Lung (tissue), 9 donors: ENCODE measurements at regions not wholly inside any gene's neighbourhood (a gene's known extent, or its start where the extent isn't known, plus 50 kb on each side); places are given as distances from the start of the nearest gene placed in this dataset.
"Not testable (repeated sequence)": the region's sequence is repeated elsewhere in the genome, so short reads cannot be mapped to it uniquely, and the experiment has no call there.

ENCODE experiments used
- ATAC-seq: fragments of 200-7000 bp; cut with Tn5 transposase; one replicate; pipeline ENCODE4 v1.9.1; 2020; ENCODE audit warnings: moderate number of reproducible peaks; ENCODE audit not compliant: insufficient read depth, low FRiP score
- DNase-seq, 3 donors: peaks; one replicate each; pipeline ENCODE4 v3.0.0-alpha.2; 2013 to 2017
- H3K27ac ChIP-seq, 2 donors: one replicate each; pipeline ENCODE4 v1.5.1; 2013; ENCODE audit warnings: mild to moderate bottlenecking in 2 of 2, moderate library complexity in 2 of 2, control low read depth in 1 of 2, inconsistent platforms in 1 of 2, low read depth in 1 of 2, low read length in 1 of 2
- H3K27me3 ChIP-seq, 3 donors: one replicate each; pipeline ENCODE4 v1.5.1; 2013; ENCODE audit warnings: low read length in 2 of 3; ENCODE audit not compliant: control insufficient read depth in 3 of 3, insufficient read depth in 3 of 3
- H3K36me3 ChIP-seq, 4 donors: one replicate each; pipeline ENCODE4 v1.5.1; 2013; ENCODE audit warnings: low read length in 4 of 4, mild to moderate bottlenecking in 1 of 4, moderate library complexity in 1 of 4; ENCODE audit not compliant: control insufficient read depth in 4 of 4, insufficient read depth in 4 of 4
- H3K4me1 ChIP-seq, 5 donors: one replicate each; pipeline ENCODE4 v1.5.1; 2013; ENCODE audit warnings: low read length in 5 of 5, mild to moderate bottlenecking in 2 of 5, moderate library complexity in 1 of 5; ENCODE audit not compliant: control insufficient read depth in 5 of 5, insufficient read depth in 5 of 5
- H3K4me3 ChIP-seq: one replicate; pipeline ENCODE4 v1.5.1; 2013; ENCODE audit warnings: mild to moderate bottlenecking, control low read depth, moderate library complexity
- H3K9ac ChIP-seq, 2 donors: one replicate each; pipeline ENCODE4 v1.5.1; 2013; ENCODE audit warnings: low read length in 2 of 2, control low read depth in 1 of 2; ENCODE audit not compliant: insufficient read depth in 1 of 2
- H3K9me3 ChIP-seq, 4 donors: one replicate each; pipeline ENCODE4 v1.5.1; 2013; ENCODE audit warnings: low read length in 3 of 4, mild to moderate bottlenecking in 1 of 4, moderate library complexity in 1 of 4; ENCODE audit not compliant: control insufficient read depth in 4 of 4, insufficient read depth in 3 of 4
- WGBS, 2 donors: extraction: QIAGEN DNeasy Blood & Tissue Kit; methylation state at CpG; one replicate each; pipeline ENCODE4 v1.1.7; 2013; 5-methylcytosine and 5-hydroxymethylcytosine counted together
- donor health status: Bipolar disorder and iron deficiency.
- donor health status: healthy.
- donor health status: DM: yes; HTN: yes; CAD: no.

DNA sequence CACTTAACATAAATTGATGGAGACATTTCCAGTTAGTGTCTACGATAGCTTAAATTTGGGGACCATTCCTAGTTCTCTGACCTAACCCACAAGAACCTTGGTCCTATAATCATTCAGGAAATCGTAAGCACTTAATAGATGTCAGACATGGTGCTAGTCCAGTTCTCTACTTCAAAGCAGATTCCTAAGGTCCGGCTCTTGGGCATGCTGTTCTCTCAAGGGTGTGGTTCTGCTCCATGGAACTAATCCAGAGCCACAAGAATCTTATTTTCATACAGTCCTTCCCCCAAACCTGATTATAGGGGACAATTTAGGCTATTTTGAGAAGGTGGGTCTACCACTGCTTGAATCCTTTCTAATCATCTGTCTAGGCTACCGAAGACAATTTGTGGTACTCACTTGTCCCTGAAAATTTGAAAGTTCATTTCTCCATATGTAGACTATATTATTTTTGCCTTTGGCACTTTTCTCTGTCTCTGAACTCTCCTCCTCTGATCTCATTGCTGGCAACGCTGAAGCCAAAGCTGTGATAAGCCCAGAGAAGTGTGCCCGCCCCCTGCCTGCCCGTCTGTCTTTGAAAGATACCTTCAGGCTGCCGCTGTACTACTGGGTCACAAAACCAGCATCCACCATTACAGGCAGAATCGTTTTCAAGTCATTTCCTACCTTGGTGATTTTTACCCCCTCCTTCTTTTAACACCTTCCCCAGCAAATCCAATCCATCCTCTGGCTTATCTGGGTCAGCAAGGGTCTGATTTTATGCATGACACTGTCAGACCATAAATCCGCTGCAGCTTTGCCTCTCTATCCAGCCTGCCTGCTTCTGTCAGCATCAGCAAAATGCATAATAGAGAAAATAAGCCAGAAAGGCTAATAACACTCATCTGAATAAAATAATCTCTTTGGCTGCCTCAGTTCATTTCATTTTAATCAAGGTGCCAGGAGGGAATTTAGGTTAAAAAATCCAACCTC is 132.8 kb downstream of the SRGAP2 start:
- not testable (repeated sequence) for H3K27ac ChIP-seq, H3K9ac ChIP-seq, H3K4me1 ChIP-seq, H3K27me3 ChIP-seq, DNase-seq, H3K9me3 ChIP-seq, H3K4me3 ChIP-seq, ATAC-seq, H3K36me3 ChIP-seq
- WGBS, 2 donors, result 59 to 95% methylated on average over 3 of the region's 10 CpGs

DNA sequence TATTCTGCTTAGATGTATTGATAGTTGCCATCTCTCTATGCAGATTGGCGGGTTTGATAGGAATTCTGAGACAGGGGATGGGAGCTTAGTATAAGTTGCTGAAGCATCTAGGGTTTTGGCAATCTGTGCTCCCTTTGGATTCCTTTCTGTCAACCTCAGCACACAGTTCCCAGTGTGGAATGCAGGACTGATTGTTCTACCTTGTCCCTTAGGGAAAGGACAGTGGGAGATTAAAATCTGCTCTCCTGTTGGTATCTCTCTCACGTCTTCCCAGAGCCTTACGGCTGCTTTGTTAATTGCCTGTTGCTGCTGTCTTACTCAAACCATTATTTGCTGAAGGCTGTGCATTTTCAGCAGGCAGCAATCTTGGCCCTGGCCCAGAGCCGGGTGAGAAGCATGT is 133.3 kb upstream of the IKBKE start:
- not testable (repeated sequence) for H3K27ac ChIP-seq, H3K9ac ChIP-seq, H3K4me1 ChIP-seq, ATAC-seq, H3K27me3 ChIP-seq, H3K4me3 ChIP-seq, H3K36me3 ChIP-seq, H3K9me3 ChIP-seq
- 79 to 100% methylated on average over 1 of the region's 4 CpGs for WGBS, 2 donors
- peak in 1 of 3 donors; percentile 0 for DNase-seq

DNA sequence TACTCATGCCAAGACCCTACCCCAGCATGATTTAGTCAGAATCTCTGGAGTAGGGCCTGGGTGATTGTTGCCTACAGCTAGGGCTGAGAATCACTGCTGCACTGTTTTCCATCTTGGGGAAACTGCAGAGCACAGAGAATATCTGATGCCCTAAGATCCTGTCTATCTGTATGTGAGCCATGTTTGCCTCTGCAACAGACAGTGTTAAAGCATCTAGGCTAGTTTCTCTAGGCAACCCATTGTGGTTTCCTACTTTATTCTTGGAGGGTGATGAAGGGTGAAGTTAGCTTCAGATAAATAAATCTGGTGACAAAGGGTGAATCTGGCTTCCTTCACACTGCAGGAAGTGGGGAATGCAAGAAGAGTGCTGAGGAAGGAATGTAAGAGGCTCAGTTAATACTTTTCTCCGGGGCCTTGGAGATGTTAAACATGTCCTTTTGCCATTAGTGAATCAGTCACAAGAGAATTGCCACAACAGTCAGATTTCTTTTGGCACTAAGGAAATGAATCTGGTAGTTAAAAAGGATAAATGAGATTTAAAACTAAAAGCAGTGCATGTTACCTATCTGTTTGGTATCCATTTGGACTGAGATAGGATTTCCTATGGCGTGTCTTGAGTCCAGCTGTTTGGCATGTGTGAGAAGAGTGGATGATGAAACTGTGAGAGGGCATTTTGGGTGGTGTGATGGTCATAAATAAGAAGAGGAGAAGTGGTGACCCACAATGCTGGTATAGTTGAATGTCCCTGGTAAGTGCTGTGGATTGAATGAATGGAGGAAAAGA is 119.6 kb upstream of the IKBKE start:
- H3K27me3 ChIP-seq, H3K4me1 ChIP-seq, H3K9ac ChIP-seq, H3K4me3 ChIP-seq, H3K36me3 ChIP-seq, H3K9me3 ChIP-seq, H3K27ac ChIP-seq, DNase-seq, ATAC-seq: not testable (repeated sequence)
- 47 to 54% methylated on average over 2 of the region's 2 CpGs for WGBS, 2 donors

DNA sequence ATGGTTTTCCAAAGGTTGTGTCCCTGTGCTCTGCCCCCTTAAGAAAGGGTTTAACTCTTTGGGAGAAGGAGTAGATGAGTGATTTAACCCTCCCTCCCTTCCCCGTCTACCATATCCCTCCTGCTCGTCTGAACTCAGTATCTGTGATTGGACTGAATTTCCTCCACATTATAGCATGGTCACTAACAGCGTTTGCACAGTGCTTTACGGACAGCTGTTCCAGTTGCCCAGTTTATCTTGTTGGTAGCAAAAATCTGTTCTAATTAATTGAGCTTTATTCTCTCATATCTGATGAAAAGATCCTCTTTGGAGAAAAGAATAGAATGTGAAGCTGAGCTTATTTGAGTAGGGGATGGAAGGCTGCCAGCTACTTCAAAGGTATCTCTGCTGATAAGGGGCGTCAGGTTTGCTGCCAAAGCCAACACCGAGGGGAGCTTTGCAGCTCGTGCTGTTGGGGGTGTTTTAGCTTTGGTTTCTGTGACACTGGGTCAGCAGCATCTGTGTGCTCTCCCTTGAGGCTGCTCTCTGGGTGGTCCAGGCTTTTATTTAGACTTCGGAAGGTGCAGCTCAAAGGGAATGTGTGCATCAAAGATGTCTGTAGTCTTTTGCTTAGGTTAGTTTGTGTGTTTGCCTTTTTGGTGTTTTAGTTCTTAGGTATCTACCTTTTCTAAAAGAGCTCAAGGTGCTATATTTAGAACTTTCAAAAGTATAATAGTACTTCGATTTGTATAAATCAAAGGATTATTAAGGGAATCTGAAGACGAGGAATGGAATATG is 118.8 kb upstream of the IKBKE start:
- 77 to 79% methylated on average over 4 of the region's 10 CpGs for WGBS, 2 donors
- H3K9ac ChIP-seq, H3K27ac ChIP-seq, H3K4me1 ChIP-seq, H3K4me3 ChIP-seq, ATAC-seq, H3K27me3 ChIP-seq, H3K36me3 ChIP-seq, H3K9me3 ChIP-seq, DNase-seq: not testable (repeated sequence)

DNA sequence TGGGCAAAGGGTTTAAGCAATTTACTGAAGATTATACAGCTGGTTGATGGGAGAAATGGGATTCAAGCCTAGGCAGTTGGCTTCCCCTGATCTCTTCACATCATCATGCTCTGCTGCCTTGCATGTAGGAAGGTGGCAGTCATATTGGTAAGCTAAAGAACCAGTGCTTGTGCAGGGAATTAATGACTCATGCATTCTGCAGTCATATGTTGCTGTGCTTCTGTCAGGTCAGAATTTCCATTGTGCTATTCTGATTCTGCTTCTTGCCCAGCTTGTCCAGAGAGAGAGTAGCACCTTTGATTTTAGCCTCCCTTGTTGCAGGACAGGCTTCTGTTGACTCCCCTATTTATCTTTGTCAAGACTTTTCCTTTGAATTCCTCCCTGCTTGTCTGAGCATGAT is 114.0 kb upstream of the IKBKE start:
- H3K9me3 ChIP-seq, H3K4me3 ChIP-seq, H3K9ac ChIP-seq, H3K36me3 ChIP-seq, H3K27me3 ChIP-seq, H3K4me1 ChIP-seq, ATAC-seq, H3K27ac ChIP-seq, DNase-seq: not testable (repeated sequence)

DNA sequence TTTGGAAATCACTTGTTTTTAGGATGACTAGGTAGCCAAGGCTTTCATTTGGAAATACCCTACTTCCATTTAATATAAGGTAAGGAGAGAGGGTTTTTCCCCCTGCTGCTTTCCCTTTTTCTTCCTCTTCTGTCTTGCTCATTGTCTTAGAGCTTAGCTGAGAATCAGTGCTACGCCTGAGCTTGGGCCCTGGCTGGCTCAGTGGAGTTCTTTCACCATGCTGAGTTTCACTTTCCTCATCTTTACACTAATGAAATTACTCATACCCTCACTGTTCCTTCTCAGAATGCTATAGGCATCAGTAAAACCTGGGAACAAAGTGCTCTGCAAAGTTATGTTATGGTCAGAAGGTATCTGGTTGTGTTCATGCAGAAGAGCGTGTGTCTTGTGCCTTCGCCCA is 112.3 kb upstream of the IKBKE start:
- not testable (repeated sequence) for H3K4me1 ChIP-seq, ATAC-seq, H3K27me3 ChIP-seq, DNase-seq, H3K9me3 ChIP-seq, H3K9ac ChIP-seq, H3K27ac ChIP-seq, H3K4me3 ChIP-seq, H3K36me3 ChIP-seq
- WGBS, 2 donors, result 76 to 93% methylated on average over 1 of the region's 3 CpGs

DNA sequence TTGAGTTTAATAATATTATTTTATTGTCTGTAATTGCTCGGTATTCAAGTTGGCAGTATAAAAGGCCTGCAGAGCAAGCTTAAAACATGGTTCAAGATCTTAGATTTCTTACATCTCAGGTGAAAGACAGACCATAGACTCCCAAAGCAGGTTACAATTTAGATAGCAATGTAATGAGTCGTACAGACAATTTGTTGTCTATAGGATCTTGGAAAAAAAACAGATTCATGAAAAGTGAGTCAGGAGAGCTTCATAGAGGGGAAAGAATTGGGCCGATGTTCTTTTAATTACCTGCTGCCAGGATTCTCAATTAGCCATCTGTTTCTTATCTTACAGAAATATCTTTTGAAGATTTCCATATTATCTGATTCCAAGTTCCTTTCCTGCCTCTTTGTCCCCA is 111.5 kb upstream of the IKBKE start:
- H3K9ac ChIP-seq, DNase-seq, H3K4me1 ChIP-seq, ATAC-seq, H3K27me3 ChIP-seq, H3K36me3 ChIP-seq, H3K27ac ChIP-seq, H3K4me3 ChIP-seq, H3K9me3 ChIP-seq: not testable (repeated sequence)
- 86 to 94% methylated on average over 2 of the region's 3 CpGs for WGBS, 2 donors
